NCI-H146 treated with DMSO at 0.1 percent for 48 hours (cell line): ENCODE measurements at regions not wholly inside any gene's neighbourhood (a gene's known extent, or its start where the extent isn't known, plus 50 kb on each side); places are given as distances from the start of the nearest gene placed in this dataset.
"Not testable (repeated sequence)": the region's sequence is repeated elsewhere in the genome, so short reads cannot be mapped to it uniquely, and the experiment has no call there.

Experiments
- DNase-seq: peaks from one replicate; lab custom pipeline; 2025; ENCODE audit not compliant: unreplicated experiment; lab: John Stamatoyannopoulos, UW

- DNase-seq: not testable (repeated sequence)
Observed at GRCh38 chr5:27439383-27439782, 401.0 kb upstream of the CDH9 start.

GRCh38 chr5:27437594-27438200, 399.3 kb upstream of the CDH9 start:
- DNase-seq: no peak

- no peak for DNase-seq
Observed at GRCh38 chr5:27434335-27434734, 395.9 kb upstream of the CDH9 start.

GRCh38 chr5:27414099-27414498, 375.7 kb upstream of the CDH9 start:
- no peak for DNase-seq

- DNase-seq: no peak
Observed at GRCh38 chr5:27412384-27412783, 374.0 kb upstream of the CDH9 start.

GRCh38 chr5:27406020-27406419, 367.6 kb upstream of the CDH9 start:
- no peak for DNase-seq

GRCh38 chr5:27403243-27403882, 365.0 kb upstream of the CDH9 start:
- no peak for DNase-seq

- DNase-seq: no peak
Observed at GRCh38 chr5:27402828-27403227, 364.4 kb upstream of the CDH9 start.

- DNase-seq: no peak
Observed at GRCh38 chr5:27396998-27397397, 358.6 kb upstream of the CDH9 start.

GRCh38 chr5:27392716-27393115, 354.3 kb upstream of the CDH9 start:
- no peak for DNase-seq

- no peak for DNase-seq
Observed at GRCh38 chr5:27389696-27390095, 351.3 kb upstream of the CDH9 start.

GRCh38 chr5:27388755-27389154, 350.4 kb upstream of the CDH9 start:
- no peak for DNase-seq

- no peak for DNase-seq
Observed at GRCh38 chr5:27387535-27388073, 349.2 kb upstream of the CDH9 start.

GRCh38 chr5:27381686-27382085, 343.3 kb upstream of the CDH9 start:
- no peak for DNase-seq

GRCh38 chr5:27377626-27378025, 339.2 kb upstream of the CDH9 start:
- DNase-seq: no peak

- no peak for DNase-seq
Observed at GRCh38 chr5:27353970-27354369, 315.6 kb upstream of the CDH9 start.

- DNase-seq: no peak
Observed at GRCh38 chr5:27353540-27353939, 315.2 kb upstream of the CDH9 start.

- DNase-seq: no peak
Observed at GRCh38 chr5:27341342-27341741, 303.0 kb upstream of the CDH9 start.

GRCh38 chr5:27336817-27337216, 298.4 kb upstream of the CDH9 start:
- DNase-seq: no peak

- no peak for DNase-seq
Observed at GRCh38 chr5:27328480-27328879, 290.1 kb upstream of the CDH9 start.

- no peak for DNase-seq
Observed at GRCh38 chr5:27325513-27325912, 287.1 kb upstream of the CDH9 start.

GRCh38 chr5:27318701-27319100, 280.3 kb upstream of the CDH9 start:
- no peak for DNase-seq

GRCh38 chr5:27316271-27316650, 277.9 kb upstream of the CDH9 start:
- DNase-seq: no peak
